ENCODE measurements at regions not wholly inside any gene's neighbourhood (a gene's known extent, or its start where the extent isn't known, plus 50 kb on each side); places are given as distances from the start of the nearest gene placed in this dataset.
"Not testable (repeated sequence)": the region's sequence is repeated elsewhere in the genome, so short reads cannot be mapped to it uniquely, and the experiment has no call there.

- H3K36me3 ChIP-seq (ENCODE audit: control insufficient read depth, insufficient read depth, low read length) = no peaks in the 10 kb centered on the region
- TF ChIP-seq CTCF (IDR thresholded peaks at IDR 0.05; ENCODE audit: insufficient read depth in 1 of 2, low read depth in 1 of 2, low read length in 1 of 2, severe bottlenecking in 1 of 2, unreplicated experiment in 1 of 2) = no peak
- no peak for DNase-seq
- no peaks in the 10 kb centered on the region for H3K4me1 Mint-ChIP-seq (ENCODE audit: low read depth, unreplicated experiment)
- no peak overlapping the region for H3K27ac Mint-ChIP-seq (ENCODE audit: unreplicated experiment)
- no peak overlapping the region for H3K4me3 ChIP-seq (ENCODE audit: low read depth, low read length)
- POLR2A ChIA-PET = no interaction called here
- H3K4me1 ChIP-seq = no peaks in the 10 kb centered on the region
- H3K27me3 ChIP-seq (replicated peaks; ENCODE audit: control insufficient read depth, insufficient read depth, low read length) = no peaks in the 10 kb centered on the region
- no peak overlapping the region for H3K4me3 Mint-ChIP-seq (ENCODE audit: unreplicated experiment)
- H3K36me3 Mint-ChIP-seq (ENCODE audit: insufficient read depth, unreplicated experiment) = no peaks in the 10 kb centered on the region
- CTCF ChIA-PET = no interaction called here
- intact Hi-C loops (cut with micrococcal nuclease; ENCODE audit: unreplicated experiment) = no loop called here
- H3K27me3 Mint-ChIP-seq (ENCODE audit: insufficient read depth, unreplicated experiment) = no peaks in the 10 kb centered on the region
- no peaks in the 10 kb centered on the region for H3K9me3 Mint-ChIP-seq (ENCODE audit: unreplicated experiment)
- no peaks in the 10 kb centered on the region for H3K9me3 ChIP-seq
- BruUV-seq (replicated peaks) = no TSS peak
These were observed 364.0 kb downstream of the CNTN6 start for GRCh38 chr3:1456781-1457311.

GRCh38 chr3:1462371-1462770, 369.5 kb downstream of the CNTN6 start:
- no peak overlapping the region for H3K27ac Mint-ChIP-seq (ENCODE audit: unreplicated experiment)
- no peak for TF ChIP-seq CTCF (IDR thresholded peaks at IDR 0.05; ENCODE audit: insufficient read depth in 1 of 2, low read depth in 1 of 2, low read length in 1 of 2, severe bottlenecking in 1 of 2, unreplicated experiment in 1 of 2)
- H3K9me3 Mint-ChIP-seq (ENCODE audit: unreplicated experiment) = no peaks in the 10 kb centered on the region
- H3K4me1 Mint-ChIP-seq (ENCODE audit: low read depth, unreplicated experiment) = no peaks in the 10 kb centered on the region
- intact Hi-C loops (cut with micrococcal nuclease; ENCODE audit: unreplicated experiment) = no loop called here
- Histone ChIP-seq H3K27me3 (replicated peaks; ENCODE audit: control insufficient read depth, insufficient read depth, low read length) (no peaks in the 10 kb centered on the region), H3K36me3 (ENCODE audit: control insufficient read depth, insufficient read depth, low read length) (no peaks in the 10 kb centered on the region), H3K4me3 (ENCODE audit: low read depth, low read length) (no peak overlapping the region), H3K9me3 (no peaks in the 10 kb centered on the region), H3K4me1 (no peaks in the 10 kb centered on the region)
- H3K36me3 Mint-ChIP-seq (ENCODE audit: insufficient read depth, unreplicated experiment) = no peaks in the 10 kb centered on the region
- CTCF ChIA-PET = no interaction called here
- no peak overlapping the region for H3K4me3 Mint-ChIP-seq (ENCODE audit: unreplicated experiment)
- no TSS peak for BruUV-seq (replicated peaks)
- no peaks in the 10 kb centered on the region for H3K27me3 Mint-ChIP-seq (ENCODE audit: insufficient read depth, unreplicated experiment)
- no peak for DNase-seq
- POLR2A ChIA-PET = no interaction called here

- Mint-ChIP-seq H3K27ac (ENCODE audit: unreplicated experiment) (no peak overlapping the region), H3K4me3 (ENCODE audit: unreplicated experiment) (no peak overlapping the region), H3K27me3 (ENCODE audit: insufficient read depth, unreplicated experiment) (no peaks in the 10 kb centered on the region), H3K36me3 (ENCODE audit: insufficient read depth, unreplicated experiment) (no peaks in the 10 kb centered on the region), H3K9me3 (ENCODE audit: unreplicated experiment) (no peaks in the 10 kb centered on the region), H3K4me1 (ENCODE audit: low read depth, unreplicated experiment) (no peaks in the 10 kb centered on the region)
- DNase-seq = no peak
- CTCF ChIA-PET = no interaction called here
- Histone ChIP-seq H3K27me3 (replicated peaks; ENCODE audit: control insufficient read depth, insufficient read depth, low read length) (no peaks in the 10 kb centered on the region), H3K4me3 (ENCODE audit: low read depth, low read length) (no peak overlapping the region), H3K4me1 (no peaks in the 10 kb centered on the region), H3K9me3 (no peaks in the 10 kb centered on the region), H3K36me3 (ENCODE audit: control insufficient read depth, insufficient read depth, low read length) (no peaks in the 10 kb centered on the region)
- POLR2A ChIA-PET = no interaction called here
- TF ChIP-seq CTCF (IDR thresholded peaks at IDR 0.05; ENCODE audit: insufficient read depth in 1 of 2, low read depth in 1 of 2, low read length in 1 of 2, severe bottlenecking in 1 of 2, unreplicated experiment in 1 of 2) = no peak
- no TSS peak for BruUV-seq (replicated peaks)
- intact Hi-C loops (cut with micrococcal nuclease; ENCODE audit: unreplicated experiment) = no loop called here
These were observed 370.1 kb downstream of the CNTN6 start for GRCh38 chr3:1462856-1463450.

GRCh38 chr3:1465091-1465490, 372.3 kb downstream of the CNTN6 start:
- intact Hi-C loops (cut with micrococcal nuclease; ENCODE audit: unreplicated experiment); H3K27ac Mint-ChIP-seq (ENCODE audit: unreplicated experiment); H3K4me1 Mint-ChIP-seq (ENCODE audit: low read depth, unreplicated experiment): not testable (repeated sequence)

More at GRCh38 chr3:1465091-1465490, 372.3 kb downstream of the CNTN6 start:
- H3K4me3 Mint-ChIP-seq (ENCODE audit: unreplicated experiment); H3K36me3 ChIP-seq (ENCODE audit: control insufficient read depth, insufficient read depth, low read length); DNase-seq; POLR2A ChIA-PET; H3K9me3 ChIP-seq; H3K4me3 ChIP-seq (ENCODE audit: low read depth, low read length); H3K36me3 Mint-ChIP-seq (ENCODE audit: insufficient read depth, unreplicated experiment); H3K4me1 ChIP-seq; H3K27me3 ChIP-seq (replicated peaks; ENCODE audit: control insufficient read depth, insufficient read depth, low read length); H3K9me3 Mint-ChIP-seq (ENCODE audit: unreplicated experiment); CTCF ChIA-PET; H3K27me3 Mint-ChIP-seq (ENCODE audit: insufficient read depth, unreplicated experiment); BruUV-seq (replicated peaks): not testable (repeated sequence)
